GM12872 (cell line): ENCODE measurements at regions not wholly inside any gene's neighbourhood (a gene's known extent, or its start where the extent isn't known, plus 50 kb on each side); places are given as distances from the start of the nearest gene placed in this dataset.

ENCODE experiments used
- CTCF ChIP-seq: IDR thresholded peaks from 3 replicates; pipeline ENCODE4 v1.5.1; 2011; ENCODE audit warnings: low read depth, mild to moderate bottlenecking, low read length, moderate library complexity; ENCODE audit not compliant: insufficient read depth

DNA sequence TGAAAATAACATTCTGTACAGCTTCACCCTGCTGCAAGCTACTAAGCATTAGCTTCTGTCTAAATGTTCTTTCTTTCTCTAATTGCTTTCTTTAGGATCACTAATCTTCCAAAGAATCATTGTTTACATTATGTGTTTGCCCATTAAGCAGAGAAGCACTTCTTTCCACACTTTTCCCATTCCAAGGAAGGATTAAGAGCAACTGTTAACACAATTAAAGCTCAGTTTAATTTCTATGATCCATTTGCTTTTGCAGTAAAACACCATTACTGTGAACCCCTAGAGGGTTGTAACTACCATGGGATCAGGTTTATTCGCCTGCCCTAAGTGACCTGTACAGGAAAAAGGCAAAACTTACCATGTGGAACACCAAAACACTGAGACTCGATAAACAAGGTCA lies 125.8 kb upstream of the ZNF385D start:
- TF ChIP-seq CTCF = no peak

DNA sequence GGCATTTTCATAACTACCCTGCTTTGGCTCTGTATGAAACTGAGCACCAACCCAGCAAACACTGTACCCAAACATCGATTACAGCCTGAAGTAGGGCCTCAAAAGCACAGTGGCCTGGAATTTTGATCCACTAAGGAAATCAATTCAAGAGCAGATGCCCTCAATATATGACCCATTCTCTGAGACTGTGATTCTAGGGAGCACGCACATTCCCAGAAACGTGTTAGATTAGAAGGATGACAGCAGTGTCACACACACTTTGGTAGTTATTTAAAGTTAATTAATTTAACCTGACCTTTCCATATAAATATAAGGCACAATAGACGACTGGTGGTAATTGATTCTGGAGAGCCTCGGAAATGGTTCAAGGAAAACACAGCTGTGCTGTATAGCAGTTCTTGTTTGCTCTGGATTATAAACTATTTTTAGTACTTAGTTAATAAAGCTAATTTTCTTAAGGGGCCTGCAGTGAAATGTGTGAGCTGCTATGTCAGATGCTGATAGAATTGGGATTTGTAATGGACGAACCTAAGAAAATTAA lies 126.3 kb upstream of the ZNF385D start:
- no peak for TF ChIP-seq CTCF

- no peak for TF ChIP-seq CTCF
Measured at GRCh38 chr3:21879184-21879886, 128.3 kb upstream of the ZNF385D start.

DNA sequence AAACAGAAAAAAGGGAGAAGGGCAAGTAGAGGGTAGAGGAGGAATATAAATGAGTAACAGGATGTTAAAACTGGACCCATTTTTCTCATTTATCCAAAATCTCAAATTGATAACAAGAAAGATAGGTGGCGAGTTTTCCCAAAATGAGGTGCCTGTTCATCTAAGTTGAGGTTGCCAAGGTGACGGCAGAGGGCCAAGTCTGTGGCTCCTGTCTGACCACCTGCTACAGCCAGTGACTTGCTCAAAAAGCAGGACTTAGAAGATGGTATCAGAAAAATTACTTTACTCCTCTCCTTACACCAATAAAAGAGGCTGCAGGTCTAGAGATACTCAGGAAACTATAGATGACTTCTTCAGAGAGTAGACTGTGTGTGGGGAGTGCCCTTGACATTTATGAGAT lies 137.6 kb upstream of the ZNF385D start:
- no peak for TF ChIP-seq CTCF

DNA sequence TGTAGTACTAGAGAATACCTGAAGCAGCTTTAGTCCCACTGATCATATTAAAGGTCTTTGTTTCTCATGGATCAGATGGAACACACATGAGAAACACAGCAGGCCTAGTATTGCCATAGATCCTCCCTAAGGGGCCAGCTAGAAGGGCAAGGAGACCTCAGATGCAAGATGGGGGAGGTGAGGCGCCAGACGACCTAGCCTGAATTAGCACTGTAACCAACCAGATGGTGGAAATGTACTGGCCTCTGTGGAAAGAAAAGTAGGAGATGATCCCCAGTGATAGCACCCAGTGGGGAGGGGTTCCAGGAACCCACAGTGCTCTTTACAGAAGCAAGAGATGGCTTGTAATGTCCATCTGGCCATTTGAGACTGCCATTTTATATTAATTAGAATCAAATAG lies 138.2 kb upstream of the ZNF385D start:
- no peak for TF ChIP-seq CTCF

DNA sequence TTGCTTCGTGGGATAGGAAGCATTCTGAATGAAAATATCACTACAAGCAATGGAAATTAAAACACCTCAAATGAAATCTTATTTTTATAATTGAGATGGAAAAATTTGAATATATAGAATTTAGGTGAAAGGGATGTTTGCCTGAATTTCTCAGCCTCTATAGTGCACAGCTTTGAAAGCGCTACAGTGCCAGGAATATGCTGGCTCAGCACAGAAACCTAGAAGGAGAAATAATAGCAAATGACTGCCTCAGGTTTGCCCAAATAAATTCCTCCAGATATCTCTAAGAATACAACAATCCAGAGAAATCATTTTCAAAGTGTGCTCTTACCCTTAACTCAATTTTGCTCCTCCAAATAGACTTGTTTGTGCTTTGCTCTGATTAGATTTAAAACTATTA lies 141.1 kb upstream of the ZNF385D start:
- no peak for TF ChIP-seq CTCF

GRCh38 chr3:21893242-21893641 lies 142.2 kb upstream of the ZNF385D start:
- TF ChIP-seq CTCF = no peak
